SK-N-MC (cell line): ENCODE measurements at regions not wholly inside any gene's neighbourhood (a gene's known extent, or its start where the extent isn't known, plus 50 kb on each side); places are given as distances from the start of the nearest gene placed in this dataset.

Experiments
- EZH2 ChIP-seq: fragments of 200-600 bp; sonication (generic); IDR thresholded peaks from one replicate; pipeline ENCODE4 v1.6.1; 2017; ENCODE audit warnings: antibody characterized with exemption
- FOXP2 ChIP-seq: optimal IDR thresholded peaks from 2 replicates; pipeline ENCODE3; 2011; ENCODE audit warnings: mild to moderate bottlenecking, moderate library complexity; ENCODE audit not compliant: insufficient read depth; ENCODE audit errors: extremely low read length, control extremely low read depth

GRCh38 chr6:139597087-139597763, 222.8 kb upstream of the CITED2 start:
- no peak for TF ChIP-seq FOXP2
- TF ChIP-seq EZH2: no peak
